ENCODE measurements at regions not wholly inside any gene's neighbourhood (a gene's known extent, or its start where the extent isn't known, plus 50 kb on each side); places are given as distances from the start of the nearest gene placed in this dataset.
"Not testable (repeated sequence)": the region's sequence is repeated elsewhere in the genome, so short reads cannot be mapped to it uniquely, and the experiment has no call there.

GRCh38 chr5:86532429-86532828 lies 85.3 kb upstream of the COX7C start:
- DNase-seq (ENCODE audit: low read depth, low spot score) = no peak

DNA sequence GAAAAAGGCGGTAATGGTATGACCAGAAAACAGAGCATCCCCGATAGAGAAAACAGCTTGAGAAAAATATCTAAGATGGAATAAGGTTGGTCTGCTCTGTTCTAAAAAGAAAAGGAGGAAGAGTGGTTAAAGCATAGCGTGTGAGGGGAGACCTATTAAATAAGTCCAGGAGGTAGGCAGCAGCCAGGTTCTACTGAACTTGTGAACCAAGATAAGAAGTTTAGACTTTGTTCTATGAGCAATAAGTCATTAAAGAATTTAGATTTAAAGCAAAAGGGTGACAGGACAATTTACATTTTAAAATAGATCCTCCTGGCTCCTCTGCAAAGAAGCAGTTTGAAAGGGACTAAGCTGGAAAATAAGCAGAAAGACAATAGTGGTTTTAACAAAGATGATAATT lies 81.3 kb upstream of the COX7C start:
- DNase-seq (ENCODE audit: low read depth, low spot score) = no peak

DNA sequence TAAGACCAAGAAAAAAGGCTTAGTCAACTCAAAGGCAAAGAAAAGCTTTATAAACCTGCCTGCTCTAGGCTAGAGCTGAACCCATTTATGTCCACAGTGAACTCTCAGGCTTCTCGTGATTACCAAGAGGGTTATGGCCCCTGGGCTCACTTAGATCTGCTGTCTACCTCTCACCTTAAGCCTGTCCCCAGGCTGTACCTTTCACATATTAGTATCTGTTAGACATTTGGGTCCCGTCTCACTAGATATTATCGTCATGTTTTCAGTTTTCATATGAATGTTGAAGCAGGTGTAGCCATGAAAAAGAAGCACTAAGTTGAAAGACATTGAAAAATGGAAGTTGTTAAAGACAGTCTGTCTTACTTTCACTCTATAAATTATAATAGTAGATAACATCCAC lies 75.2 kb upstream of the COX7C start:
- DNase-seq (ENCODE audit: low read depth, low spot score) = no peak

DNA sequence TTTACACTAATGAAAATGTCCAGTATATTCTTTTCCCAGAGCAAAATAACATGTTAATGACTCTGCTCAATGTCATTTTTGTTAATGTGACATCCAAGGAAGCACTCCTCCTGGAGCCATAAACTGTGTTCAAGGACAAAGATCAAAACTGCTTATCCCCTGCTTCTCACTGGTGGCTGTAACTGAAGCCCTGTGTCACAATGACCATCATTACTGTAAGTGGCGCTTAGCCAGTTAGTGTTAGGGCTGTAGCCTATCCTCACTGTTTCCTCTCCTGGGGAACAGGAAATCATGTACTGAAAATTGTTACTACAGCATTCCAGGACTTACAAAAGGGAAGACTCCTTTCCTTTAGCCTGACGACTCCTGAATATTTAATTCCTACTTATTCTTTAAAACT lies 71.7 kb upstream of the COX7C start:
- no peak for DNase-seq (ENCODE audit: low read depth, low spot score)

DNA sequence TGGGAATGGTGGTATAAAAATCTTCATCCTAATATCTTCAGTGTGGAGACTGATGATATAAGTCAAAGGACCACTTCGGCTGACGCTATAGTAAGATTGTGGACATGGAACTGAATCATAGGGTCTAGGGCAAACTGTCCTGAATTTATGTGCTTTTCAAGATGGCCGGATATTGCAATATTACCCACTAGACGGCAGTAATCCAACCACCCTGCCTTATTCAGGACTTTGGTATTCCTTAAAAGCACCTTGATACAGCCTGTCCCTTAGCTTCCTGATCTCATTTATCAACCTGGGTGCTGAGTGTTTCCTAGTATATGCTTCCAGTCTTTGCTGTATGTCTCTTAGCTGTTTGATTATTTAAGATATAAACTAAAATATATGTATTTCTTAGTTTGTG lies 71.2 kb upstream of the COX7C start:
- no peak for DNase-seq (ENCODE audit: low read depth, low spot score)

DNA sequence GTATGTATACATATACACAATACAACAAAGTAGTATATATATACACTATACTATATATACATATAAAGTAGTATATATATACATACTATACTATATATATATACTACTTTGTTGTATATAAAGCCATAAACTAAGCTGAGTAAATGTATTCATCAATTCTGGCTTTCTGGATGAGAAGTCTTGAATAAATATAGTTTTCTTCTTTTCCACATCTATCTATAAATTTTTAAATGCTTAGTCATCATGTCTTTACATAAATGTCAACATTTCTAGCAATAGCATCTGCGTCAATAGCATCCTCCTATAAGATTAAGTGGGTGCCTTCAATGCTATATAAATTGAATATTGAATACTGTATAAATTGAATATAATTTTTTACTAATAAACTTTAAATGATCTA lies 63.1 kb upstream of the COX7C start:
- DNase-seq (ENCODE audit: low read depth, low spot score) = no peak

DNA sequence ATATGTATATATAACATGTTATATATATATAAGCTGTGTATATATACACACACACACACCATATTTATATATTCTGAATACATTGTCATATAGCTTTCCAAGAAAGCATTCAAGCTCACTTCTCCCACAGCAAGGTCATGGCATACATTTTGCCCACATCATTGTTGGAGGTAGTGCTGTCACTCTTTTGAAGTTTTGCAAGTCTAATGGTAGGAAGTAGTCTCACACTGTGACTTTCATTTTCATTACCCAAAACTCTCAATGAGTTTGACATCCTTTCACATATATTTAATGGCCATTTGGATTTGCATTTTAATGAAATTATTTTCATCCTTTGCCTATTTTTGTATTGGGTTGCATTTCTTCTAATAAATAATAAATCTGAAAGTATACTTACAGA lies 59.8 kb upstream of the COX7C start:
- no peak for DNase-seq (ENCODE audit: low read depth, low spot score)

DNA sequence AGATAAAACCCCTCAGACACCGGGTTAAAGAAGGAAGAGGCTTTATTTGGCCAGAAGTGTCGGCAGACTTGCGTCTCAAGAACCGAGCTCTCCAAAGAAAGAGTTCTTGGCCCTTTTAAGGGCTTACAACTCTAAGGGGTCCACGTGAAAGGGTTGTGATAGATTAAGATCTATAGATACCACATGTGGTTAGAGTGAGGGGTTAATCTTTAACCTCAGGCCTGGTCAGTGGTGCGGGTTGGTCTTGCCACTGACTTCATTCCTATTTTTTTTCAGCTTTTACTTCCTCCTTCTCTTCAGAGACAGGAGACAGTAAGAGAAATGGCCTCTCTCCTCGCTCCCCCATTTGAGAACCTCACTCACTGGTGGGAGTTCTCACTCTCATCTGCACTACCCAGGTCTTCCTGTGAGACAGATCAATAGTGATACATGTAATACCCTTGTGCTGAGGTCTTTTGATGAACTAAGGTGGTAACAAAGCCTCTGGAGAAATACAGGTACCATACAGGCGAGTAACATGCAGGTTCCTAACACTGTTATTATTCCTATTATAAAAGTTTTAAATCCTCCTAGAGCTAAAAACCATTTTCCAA lies 52.4 kb upstream of the COX7C start:
- DNase-seq (ENCODE audit: low read depth, low spot score) = no peak

DNA sequence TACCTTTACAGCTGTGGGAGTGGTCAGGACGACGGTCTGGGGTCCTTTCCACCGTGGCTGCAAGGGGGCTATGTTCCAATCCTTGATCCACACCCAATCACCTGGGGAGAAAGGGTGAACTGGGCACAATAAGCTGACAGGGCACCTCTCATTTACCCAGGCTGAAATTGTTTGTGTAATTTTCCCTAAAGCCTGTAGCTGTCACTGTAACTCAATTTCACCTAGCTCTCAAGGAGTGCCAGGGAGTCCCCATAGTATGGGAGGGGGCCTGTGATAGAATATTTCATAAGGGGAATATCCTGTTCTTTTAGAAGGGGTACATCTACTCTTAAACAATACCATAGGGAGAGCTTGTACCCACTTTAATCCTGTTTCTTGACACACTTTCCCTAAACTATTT lies 51.7 kb upstream of the COX7C start:
- DNase-seq (ENCODE audit: low read depth, low spot score) = not testable (repeated sequence)
